HCT116 (cell line): ENCODE measurements at regions not wholly inside any gene's neighbourhood (a gene's known extent, or its start where the extent isn't known, plus 50 kb on each side); places are given as distances from the start of the nearest gene placed in this dataset.

Experiments used
- ATAC-seq: fragments of 200-7000 bp; cut with Tn5 transposase; 2 replicates; pipeline ENCODE4 v1.9.1; 2020; ENCODE audit warnings: mild to moderate bottlenecking, moderate library complexity
- BruUV-seq: library from RNA; stranded (reverse); fragments of 400-500 nt; replicated peaks from 2 replicates; lab custom pipeline; 2021; lab: Mats Ljungman, UMichigan
- CTCF ChIA-PET: fragments of 300-600 bp; sonication (Branson Sonifier 250); formaldehyde crosslinking; loops from one replicate; lab custom pipeline; 2021; ENCODE audit warnings: antibody characterized with exemption; lab: Charles Lee
- POLR2A ChIA-PET: fragments of 300-600, 350-600 bp; sonication (Branson Sonifier 250); formaldehyde crosslinking; loops from one replicate; lab custom pipeline; 2021; ENCODE audit warnings: antibody characterized with exemption; lab: Charles Lee
- RAD21 ChIA-PET, 2 experiments: fragments of 300-600 bp; sonication (Branson Sonifier 250); formaldehyde crosslinking; loops; one replicate each; lab custom pipeline; 2023; ENCODE audit warnings: low total read pairs in 2 of 2; ENCODE audit not compliant: uncharacterized antibody in 2 of 2, unreplicated experiment in 2 of 2, low non-redundant PET in 1 of 2; lab: Charles Lee
- DNase-seq: peaks from one replicate; pipeline ENCODE4 v3.0.0-alpha.2; 2010; ENCODE audit warnings: low read depth, low spot score
- H2AFZ ChIP-seq: fragments of 200-600 bp; shearing (Covaris generic), sonication (generic); 2 replicates; pipeline ENCODE4 v1.6.1; 2017; ENCODE audit warnings: low read depth, mixed run types, mixed read lengths, antibody characterized with exemption, low read length; ENCODE audit not compliant: poor library complexity, severe bottlenecking
- H3K27ac ChIP-seq: 2 replicates; pipeline ENCODE4 v1.5.1; 2012; ENCODE audit warnings: low read depth, low read length
- H3K27me3 ChIP-seq: fragments of 200-600 bp; sonication (generic); 2 replicates; pipeline ENCODE4 v1.6.1; 2016; ENCODE audit warnings: mixed run types, low read length, mixed read lengths; ENCODE audit not compliant: insufficient read depth
- H3K36me3 ChIP-seq, 2 experiments: fragments of 200-500 bp in 1 of 2; fragments of 200-600 bp in 1 of 2; sonication (Bioruptor generic) in 1 of 2; sonication (generic) in 1 of 2; 2 replicates each; pipeline versions ENCODE4 v1.5.1 to v1.6.1; 2014 to 2016; ENCODE audit warnings: low read length in 2 of 2, inconsistent platforms in 1 of 2, mixed read lengths in 1 of 2, mixed run types in 1 of 2; ENCODE audit not compliant: insufficient read depth in 2 of 2, control insufficient read depth in 1 of 2
- H3K4me1 ChIP-seq, 2 experiments: fragments of 200-600 bp in 1 of 2; sonication (generic) in 1 of 2; 2 replicates each; pipeline versions ENCODE4 v1.5.1 to v1.6.1; 2012 to 2017; ENCODE audit warnings: low read length in 2 of 2, inconsistent platforms in 1 of 2, mild to moderate bottlenecking in 1 of 2, mixed read lengths in 1 of 2, mixed run types in 1 of 2, moderate library complexity in 1 of 2; ENCODE audit not compliant: insufficient read depth in 2 of 2, control insufficient read depth in 1 of 2
- H3K4me2 ChIP-seq: fragments of 200-600 bp; sonication (generic); 2 replicates; pipeline ENCODE4 v1.6.1; 2017; ENCODE audit warnings: mixed run types, low read length, mixed read lengths
- H3K4me3 ChIP-seq, 2 experiments: fragments of 200-600 bp in 1 of 2; sonication (generic) in 1 of 2; replicated peaks in 1 of 2; 2 replicates each; pipeline ENCODE4 v1.5.1; 2011 to 2016; ENCODE audit warnings: low read length in 2 of 2, control low read depth in 1 of 2, low read depth in 1 of 2, mild to moderate bottlenecking in 1 of 2, mixed read lengths in 1 of 2, mixed run types in 1 of 2
- H3K79me2 ChIP-seq: fragments of 200-600 bp; sonication (generic); 2 replicates; pipeline ENCODE4 v1.6.1; 2017; ENCODE audit warnings: mild to moderate bottlenecking, mixed run types, low read length, moderate library complexity, mixed read lengths; ENCODE audit not compliant: insufficient read depth
- H3K9ac ChIP-seq: fragments of 200-600 bp; sonication (generic); 2 replicates; pipeline ENCODE4 v1.6.1; 2016; ENCODE audit warnings: low read length, mixed read lengths
- H3K9me2 ChIP-seq: fragments of 200-600 bp; sonication (generic), shearing (Covaris generic); 2 replicates; pipeline ENCODE4 v1.6.1; 2017; ENCODE audit warnings: mixed run types, mild to moderate bottlenecking, moderate library complexity; ENCODE audit not compliant: insufficient read depth
- H3K9me3 ChIP-seq, 2 experiments: fragments of 200-500 bp in 1 of 2; fragments of 200-600 bp in 1 of 2; sonication (Bioruptor generic) in 1 of 2; sonication (generic) in 1 of 2; 2 replicates each; pipeline ENCODE4 v1.6.1; 2014 to 2017; ENCODE audit warnings: low read length in 2 of 2, mixed read lengths in 2 of 2, inconsistent platforms in 1 of 2, low read depth in 1 of 2, mild to moderate bottlenecking in 1 of 2, mixed run types in 1 of 2, moderate library complexity in 1 of 2; ENCODE audit not compliant: control insufficient read depth in 1 of 2, insufficient read depth in 1 of 2
- H4K20me1 ChIP-seq: fragments of 200-600 bp; sonication (generic), shearing (Covaris generic); 2 replicates; pipeline ENCODE4 v1.6.1; 2017; ENCODE audit warnings: mixed run types, mild to moderate bottlenecking, moderate library complexity; ENCODE audit not compliant: insufficient read depth
- ATF3 ChIP-seq: IDR thresholded peaks from 2 replicates; pipeline ENCODE4 v1.6.1; 2012
- CTCF ChIP-seq, 3 experiments: fragments of 200-600 bp in 1 of 3; sonication (generic) in 1 of 3; IDR thresholded peaks in 2 of 3; conservative IDR thresholded peaks in 1 of 3; 2 replicates each; pipeline ENCODE4 v1.5.1; 2012 to 2017; ENCODE audit warnings: low read depth in 2 of 3, low read length in 2 of 3, antibody characterized with exemption in 1 of 3, borderline replicate concordance in 1 of 3, control low read depth in 1 of 3, mild to moderate bottlenecking in 1 of 3, mixed read lengths in 1 of 3, mixed run types in 1 of 3, moderate library complexity in 1 of 3; ENCODE audit not compliant: insufficient read depth in 1 of 3
- EGR1 ChIP-seq: IDR thresholded peaks from 2 replicates; pipeline ENCODE4 v1.6.1; 2012; ENCODE audit warnings: low read depth
- ELF1 ChIP-seq: IDR thresholded peaks from 2 replicates; pipeline ENCODE4 v1.6.1; 2012; ENCODE audit warnings: low read depth, borderline replicate concordance
- FOSL1 ChIP-seq: IDR thresholded peaks from 2 replicates; pipeline ENCODE4 v1.6.1; 2012; ENCODE audit warnings: low read depth
- JUND ChIP-seq: IDR thresholded peaks from 2 replicates; pipeline ENCODE4 v1.6.1; 2012
- MAX ChIP-seq: IDR thresholded peaks from 2 replicates; pipeline ENCODE4 v1.6.1; 2012
- POLR2A ChIP-seq: IDR thresholded peaks from 2 replicates; pipeline ENCODE4 v1.7.0; 2011; ENCODE audit warnings: borderline replicate concordance; ENCODE audit not compliant: insufficient read depth, insufficient read length; ENCODE audit errors: extremely low read depth
- POLR2AphosphoS5 ChIP-seq: IDR thresholded peaks from 2 replicates; pipeline ENCODE4 v1.6.1; 2011; ENCODE audit warnings: mild to moderate bottlenecking, low read depth, low read length, moderate library complexity
- REST ChIP-seq: IDR thresholded peaks from 2 replicates; pipeline ENCODE4 v1.6.1; 2012; ENCODE audit warnings: low read depth
- SIN3A ChIP-seq: IDR thresholded peaks from 2 replicates; pipeline ENCODE4 v1.6.1; 2012; ENCODE audit warnings: low read depth
- SP1 ChIP-seq: IDR thresholded peaks from 2 replicates; pipeline ENCODE4 v1.6.1; 2012; ENCODE audit warnings: low read depth
- SRF ChIP-seq: IDR thresholded peaks from 2 replicates; pipeline ENCODE4 v1.6.1; 2012; ENCODE audit warnings: low read depth
- YY1 ChIP-seq: IDR thresholded peaks from 2 replicates; pipeline ENCODE4 v1.6.1; 2011; ENCODE audit warnings: low read length, low read depth, moderate library complexity, mild to moderate bottlenecking; ENCODE audit not compliant: insufficient replicate concordance; ENCODE audit errors: extremely low read depth
- ZBTB33 ChIP-seq: IDR thresholded peaks from 2 replicates; pipeline ENCODE4 v1.6.1; 2011; ENCODE audit warnings: mild to moderate bottlenecking, low read length, moderate library complexity; ENCODE audit not compliant: insufficient replicate concordance; ENCODE audit errors: extremely low read depth
- intact Hi-C: fragments of 100-400 bp; cut with micrococcal nuclease; formaldehyde crosslinking; loops from 2 replicates; pipeline ENCODE4 v1.10.0; 2022

GRCh38 chr3:44074181-44074580 is 167.5 kb upstream of the TOPAZ1 start:
- intact Hi-C loops, result no loop called here
- H3K79me2 ChIP-seq, result no peaks in the 10 kb centered on the region
- H3K4me2 ChIP-seq, result 0 out of 2 replicates have a peak overlapping the region, but pooled peaks have one; percentile 0
- no peaks in the 10 kb centered on the region for H3K9me3 ChIP-seq
- TF ChIP-seq SIN3A, result no peak
- TF ChIP-seq ELF1, result 0 out of 2 replicates have a peak, but pooled peaks have one; percentile 31
- 0 out of 2 replicates have a peak, but pooled peaks have one; percentile 38 for TF ChIP-seq JUND
- TF ChIP-seq POLR2AphosphoS5, result no peak
- TF ChIP-seq FOSL1, result peak; percentile 44; the same call in 1 of the 2 replicates
- no peak for TF ChIP-seq SP1
- TF ChIP-seq MAX, result peak; percentile 50; the same call in 1 of the 2 replicates
- no peak for TF ChIP-seq SRF
- no peak for TF ChIP-seq CTCF (IDR thresholded peaks at IDR 0.05 in 2 of 3, conservative IDR thresholded peaks at IDR 0.05 in 1 of 3; ENCODE audit: borderline replicate concordance in 1 of 3, insufficient read depth in 1 of 3, low read depth in 2 of 3, low read length in 2 of 3)
- no peak for TF ChIP-seq YY1
- TF ChIP-seq POLR2A, result no peak
- no peak for TF ChIP-seq EGR1
- TF ChIP-seq REST, result no peak
- no peak for TF ChIP-seq ATF3
- no peak for TF ChIP-seq ZBTB33
- TF ChIP-seq, all 23 proteins: peak for 4
- H3K27ac ChIP-seq, result no peak overlapping the region
- H3K9me2 ChIP-seq, result no peaks in the 10 kb centered on the region
- ChIA-PET CTCF (no interaction called here), RAD21 (no interaction called here), POLR2A (interaction anchor here (1.0 kb wide), 1 partner anchor 219 kb away, joined by 3 read pairs; no protein-coding TSS in a partner anchor)
- H2AFZ ChIP-seq, result no peak overlapping the region
- H3K27me3 ChIP-seq, result no peaks in the 10 kb centered on the region
- H3K4me1 ChIP-seq, result peaks cover 3 to 14% of the 10 kb centered on the region in 2 experiments; a peak in 1 of 4 replicates
- DNase-seq (peak; percentile 12), ATAC-seq (peak; percentile 57)
- H3K4me3 ChIP-seq, result no peak overlapping the region
- H3K36me3 ChIP-seq, result no peaks in the 10 kb centered on the region
- no TSS peak for BruUV-seq
- H3K9ac ChIP-seq, result no peak overlapping the region
- H4K20me1 ChIP-seq, result no peaks in the 10 kb centered on the region
